Ishikawa (cell line): ENCODE measurements at regions not wholly inside any gene's neighbourhood (a gene's known extent, or its start where the extent isn't known, plus 50 kb on each side); places are given as distances from the start of the nearest gene placed in this dataset.

Experiments
- CEBPB ChIP-seq: IDR thresholded peaks from 2 replicates; pipeline ENCODE4 v1.6.1; 2012
- CREB1 ChIP-seq: IDR thresholded peaks from 2 replicates; pipeline ENCODE4 v1.6.1; 2012; ENCODE audit warnings: low read depth
- EGR1 ChIP-seq: IDR thresholded peaks from 2 replicates; pipeline ENCODE4 v1.6.1; 2012
- EP300 ChIP-seq: IDR thresholded peaks from 2 replicates; pipeline ENCODE4 v1.6.1; 2012; ENCODE audit warnings: borderline replicate concordance
- FOXM1 ChIP-seq: IDR thresholded peaks from 2 replicates; pipeline ENCODE4 v1.6.1; 2012; ENCODE audit warnings: low read depth, borderline replicate concordance
- NFIC ChIP-seq: IDR thresholded peaks from 2 replicates; pipeline ENCODE4 v1.6.1; 2012
- RAD21 ChIP-seq: IDR thresholded peaks from 2 replicates; pipeline ENCODE4 v1.6.1; 2012; ENCODE audit warnings: low read depth
- TAF1 ChIP-seq: IDR thresholded peaks from 2 replicates; pipeline ENCODE4 v1.6.1; 2012; ENCODE audit warnings: low read depth, mild to moderate bottlenecking
- TCF12 ChIP-seq: IDR thresholded peaks from 2 replicates; pipeline ENCODE4 v1.6.1; 2012; ENCODE audit warnings: low read depth
- TEAD4 ChIP-seq: IDR thresholded peaks from 2 replicates; pipeline ENCODE4 v1.6.1; 2012
- YY1 ChIP-seq: IDR thresholded peaks from 2 replicates; pipeline ENCODE4 v1.6.1; 2012; ENCODE audit warnings: low read depth
- ZBTB7A ChIP-seq: IDR thresholded peaks from 2 replicates; pipeline ENCODE4 v1.6.1; 2012; ENCODE audit warnings: low read depth
- TF ChIP-seq, protein P1 (sequence below): IDR thresholded peaks from 2 replicates; pipeline ENCODE4 v1.6.1; 2012
- TF ChIP-seq, protein P2 (sequence below): IDR thresholded peaks from 2 replicates; pipeline ENCODE4 v1.6.1; 2012; ENCODE audit warnings: low read depth, mild to moderate bottlenecking
- TF ChIP-seq, protein P3 (sequence below): IDR thresholded peaks from 2 replicates; pipeline ENCODE4 v1.6.1; 2012

DNA sequence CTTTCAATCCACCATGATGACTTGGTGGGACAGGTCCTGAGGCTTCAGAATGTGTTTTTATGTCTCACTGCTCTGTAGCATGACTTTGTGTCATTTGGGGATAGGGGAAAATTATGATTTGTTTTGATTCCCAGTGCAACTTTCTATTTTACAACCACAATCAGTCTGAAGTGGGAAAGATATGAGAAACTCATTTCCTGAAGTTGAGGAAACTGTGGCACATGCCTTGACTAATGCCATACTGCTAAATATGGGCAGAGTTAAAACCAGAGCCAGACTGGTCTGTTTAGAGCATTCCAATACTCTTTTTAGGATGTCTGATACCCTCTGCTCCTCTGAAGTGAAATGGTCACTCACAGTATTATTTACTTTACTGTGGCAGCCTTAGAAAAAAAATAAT, 307.7 kb downstream of the ADRA2A start:
- no peak for TF ChIP-seq EP300
- TF ChIP-seq CEBPB, result no peak
- TF ChIP-seq YY1, result no peak
- TF ChIP-seq RAD21, result no peak
- no peak for TF ChIP-seq NFIC
- TF ChIP-seq, protein P1, sequence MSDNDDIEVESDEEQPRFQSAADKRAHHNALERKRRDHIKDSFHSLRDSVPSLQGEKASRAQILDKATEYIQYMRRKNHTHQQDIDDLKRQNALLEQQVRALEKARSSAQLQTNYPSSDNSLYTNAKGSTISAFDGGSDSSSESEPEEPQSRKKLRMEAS, result no peak
- no peak for TF ChIP-seq FOXM1
- TF ChIP-seq TAF1, result no peak
- no peak for TF ChIP-seq TCF12
- no peak for TF ChIP-seq ZBTB7A
- TF ChIP-seq, protein P2, sequence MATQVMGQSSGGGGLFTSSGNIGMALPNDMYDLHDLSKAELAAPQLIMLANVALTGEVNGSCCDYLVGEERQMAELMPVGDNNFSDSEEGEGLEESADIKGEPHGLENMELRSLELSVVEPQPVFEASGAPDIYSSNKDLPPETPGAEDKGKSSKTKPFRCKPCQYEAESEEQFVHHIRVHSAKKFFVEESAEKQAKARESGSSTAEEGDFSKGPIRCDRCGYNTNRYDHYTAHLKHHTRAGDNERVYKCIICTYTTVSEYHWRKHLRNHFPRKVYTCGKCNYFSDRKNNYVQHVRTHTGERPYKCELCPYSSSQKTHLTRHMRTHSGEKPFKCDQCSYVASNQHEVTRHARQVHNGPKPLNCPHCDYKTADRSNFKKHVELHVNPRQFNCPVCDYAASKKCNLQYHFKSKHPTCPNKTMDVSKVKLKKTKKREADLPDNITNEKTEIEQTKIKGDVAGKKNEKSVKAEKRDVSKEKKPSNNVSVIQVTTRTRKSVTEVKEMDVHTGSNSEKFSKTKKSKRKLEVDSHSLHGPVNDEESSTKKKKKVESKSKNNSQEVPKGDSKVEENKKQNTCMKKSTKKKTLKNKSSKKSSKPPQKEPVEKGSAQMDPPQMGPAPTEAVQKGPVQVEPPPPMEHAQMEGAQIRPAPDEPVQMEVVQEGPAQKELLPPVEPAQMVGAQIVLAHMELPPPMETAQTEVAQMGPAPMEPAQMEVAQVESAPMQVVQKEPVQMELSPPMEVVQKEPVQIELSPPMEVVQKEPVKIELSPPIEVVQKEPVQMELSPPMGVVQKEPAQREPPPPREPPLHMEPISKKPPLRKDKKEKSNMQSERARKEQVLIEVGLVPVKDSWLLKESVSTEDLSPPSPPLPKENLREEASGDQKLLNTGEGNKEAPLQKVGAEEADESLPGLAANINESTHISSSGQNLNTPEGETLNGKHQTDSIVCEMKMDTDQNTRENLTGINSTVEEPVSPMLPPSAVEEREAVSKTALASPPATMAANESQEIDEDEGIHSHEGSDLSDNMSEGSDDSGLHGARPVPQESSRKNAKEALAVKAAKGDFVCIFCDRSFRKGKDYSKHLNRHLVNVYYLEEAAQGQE, result no peak
- TF ChIP-seq EGR1, result no peak
- no peak for TF ChIP-seq CREB1
- no peak for TF ChIP-seq TEAD4
- TF ChIP-seq, protein P3, sequence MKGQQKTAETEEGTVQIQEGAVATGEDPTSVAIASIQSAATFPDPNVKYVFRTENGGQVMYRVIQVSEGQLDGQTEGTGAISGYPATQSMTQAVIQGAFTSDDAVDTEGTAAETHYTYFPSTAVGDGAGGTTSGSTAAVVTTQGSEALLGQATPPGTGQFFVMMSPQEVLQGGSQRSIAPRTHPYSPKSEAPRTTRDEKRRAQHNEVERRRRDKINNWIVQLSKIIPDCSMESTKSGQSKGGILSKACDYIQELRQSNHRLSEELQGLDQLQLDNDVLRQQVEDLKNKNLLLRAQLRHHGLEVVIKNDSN, result no peak

DNA sequence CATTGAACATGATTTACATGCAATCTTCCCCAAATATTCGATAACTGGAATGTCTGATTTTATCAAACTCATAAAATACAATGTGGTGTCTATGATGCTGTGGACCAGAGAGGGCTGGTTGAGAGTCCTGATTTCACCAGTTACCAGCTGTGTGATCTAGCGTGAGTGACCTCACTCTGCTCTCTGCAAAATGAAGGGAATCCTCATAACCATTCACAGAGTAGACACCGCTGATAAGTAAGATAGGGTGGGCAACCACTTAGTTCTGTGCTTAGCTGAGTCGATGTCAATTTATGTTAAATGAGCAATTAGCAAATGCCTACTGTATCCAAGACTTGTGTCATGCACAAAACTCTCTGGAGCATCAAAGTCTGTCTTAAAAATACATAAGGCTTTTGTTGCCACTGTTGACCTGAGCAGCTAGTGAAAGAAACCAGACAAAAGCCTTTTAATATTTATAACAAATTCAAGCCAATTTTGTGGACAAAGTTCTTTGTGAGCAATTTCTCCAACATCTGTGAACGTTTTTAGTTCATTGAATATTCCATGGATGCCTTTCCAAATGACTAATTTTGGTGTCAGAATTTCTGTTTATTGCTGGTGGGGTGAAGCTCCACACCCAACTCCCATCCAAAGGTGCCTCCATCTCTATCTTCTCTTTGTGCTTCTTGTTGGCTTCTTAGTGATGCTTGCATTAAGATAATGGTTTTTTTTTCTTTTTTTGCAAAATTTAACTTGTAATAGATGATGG, 314.2 kb downstream of the ADRA2A start:
- TF ChIP-seq, protein P3, result no peak
- TF ChIP-seq RAD21, result no peak
- TF ChIP-seq, protein P2, result no peak
- TF ChIP-seq EGR1, result no peak
- TF ChIP-seq TCF12, result no peak
- no peak for TF ChIP-seq EP300
- no peak for TF ChIP-seq TAF1
- no peak for TF ChIP-seq FOXM1
- no peak for TF ChIP-seq CEBPB
- no peak for TF ChIP-seq ZBTB7A
- TF ChIP-seq CREB1, result no peak
- TF ChIP-seq, protein P1, result no peak
- TF ChIP-seq YY1, result no peak
- TF ChIP-seq TEAD4, result no peak
- no peak for TF ChIP-seq NFIC

DNA sequence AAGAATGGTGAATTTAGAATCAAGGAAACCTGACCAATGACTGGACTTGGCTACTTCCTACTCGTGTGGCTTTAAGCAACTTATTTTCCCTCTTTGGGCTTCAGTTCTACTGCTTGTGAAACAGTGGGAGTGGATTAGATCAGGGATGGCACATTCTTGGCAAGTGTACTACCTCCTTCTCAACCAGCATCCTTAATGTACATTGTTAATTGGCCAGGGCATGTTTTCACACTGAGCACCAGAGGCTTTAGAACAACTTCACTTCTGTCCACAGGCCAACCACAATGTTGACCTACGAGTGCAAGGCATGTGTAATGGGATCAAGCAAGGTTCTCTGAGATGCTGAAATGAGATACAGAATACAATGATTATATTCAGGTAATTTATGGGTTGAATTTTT, 315.3 kb downstream of the ADRA2A start:
- no peak for TF ChIP-seq EP300
- TF ChIP-seq, protein P3, result no peak

DNA sequence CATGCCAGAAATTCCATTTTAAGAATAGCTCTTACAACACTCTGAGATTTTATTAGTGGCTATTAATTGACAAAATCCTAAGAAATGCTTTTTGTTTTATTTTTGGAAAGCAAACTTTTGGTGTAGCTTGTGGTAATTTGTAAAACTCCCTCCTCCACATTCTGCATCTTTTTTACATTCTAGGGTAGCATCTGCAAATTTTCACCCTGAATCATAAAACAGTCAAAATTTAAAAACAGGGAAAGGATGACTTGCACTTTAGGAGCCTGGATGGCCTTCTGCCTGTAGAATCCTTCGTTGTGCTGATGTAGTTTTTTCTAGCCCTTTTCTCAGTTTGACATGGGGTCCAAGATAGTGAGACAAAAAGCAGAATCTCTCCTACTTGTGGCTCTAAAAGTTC, 316.1 kb downstream of the ADRA2A start:
- TF ChIP-seq ZBTB7A, result no peak
- TF ChIP-seq, protein P1, result no peak
- no peak for TF ChIP-seq CREB1
- no peak for TF ChIP-seq TAF1
- no peak for TF ChIP-seq TCF12
- TF ChIP-seq, protein P2, result no peak
- no peak for TF ChIP-seq RAD21
- no peak for TF ChIP-seq EP300
- no peak for TF ChIP-seq CEBPB
- no peak for TF ChIP-seq YY1
- TF ChIP-seq EGR1, result no peak
- TF ChIP-seq FOXM1, result no peak
- TF ChIP-seq, protein P3, result no peak
- TF ChIP-seq TEAD4, result no peak
- no peak for TF ChIP-seq NFIC
